ENCODE measurements at regions not wholly inside any gene's neighbourhood (a gene's known extent, or its start where the extent isn't known, plus 50 kb on each side); places are given as distances from the start of the nearest gene placed in this dataset.
"Not testable (repeated sequence)": the region's sequence is repeated elsewhere in the genome, so short reads cannot be mapped to it uniquely, and the experiment has no call there.

DNA sequence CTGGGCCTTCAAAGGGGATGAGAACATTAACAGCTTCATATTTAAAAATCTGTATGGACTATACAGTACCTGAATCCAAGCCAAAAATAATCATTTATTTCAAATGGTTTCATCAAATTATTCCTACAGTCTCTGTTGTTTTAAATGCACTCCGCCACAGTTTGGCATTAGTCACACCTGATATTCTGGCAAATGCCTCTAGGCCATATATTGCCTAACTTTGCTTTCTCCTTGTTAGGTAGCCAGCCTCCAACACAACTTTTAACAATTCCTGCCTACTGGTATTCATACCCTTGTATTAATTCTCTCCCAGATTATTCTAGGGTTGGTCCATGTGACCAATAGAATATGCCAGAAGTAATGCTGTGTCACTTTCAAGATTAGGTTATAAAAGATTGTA is 146.6 kb upstream of the FANCL start:
- Histone ChIP-seq H3K9me3 (no peaks in the 10 kb centered on the region), H3K4me3 (no peak overlapping the region), H3K27me3 (ENCODE audit: low read depth) (no peaks in the 10 kb centered on the region), H3K4me1 (no peaks in the 10 kb centered on the region), H3K36me3 (no peaks in the 10 kb centered on the region), H3K27ac (no peak overlapping the region)
- ATAC-seq: no peak
- no peak for DNase-seq
- intact Hi-C loops (cut with DNase I): no loop called here
- TF ChIP-seq, protein P1, sequence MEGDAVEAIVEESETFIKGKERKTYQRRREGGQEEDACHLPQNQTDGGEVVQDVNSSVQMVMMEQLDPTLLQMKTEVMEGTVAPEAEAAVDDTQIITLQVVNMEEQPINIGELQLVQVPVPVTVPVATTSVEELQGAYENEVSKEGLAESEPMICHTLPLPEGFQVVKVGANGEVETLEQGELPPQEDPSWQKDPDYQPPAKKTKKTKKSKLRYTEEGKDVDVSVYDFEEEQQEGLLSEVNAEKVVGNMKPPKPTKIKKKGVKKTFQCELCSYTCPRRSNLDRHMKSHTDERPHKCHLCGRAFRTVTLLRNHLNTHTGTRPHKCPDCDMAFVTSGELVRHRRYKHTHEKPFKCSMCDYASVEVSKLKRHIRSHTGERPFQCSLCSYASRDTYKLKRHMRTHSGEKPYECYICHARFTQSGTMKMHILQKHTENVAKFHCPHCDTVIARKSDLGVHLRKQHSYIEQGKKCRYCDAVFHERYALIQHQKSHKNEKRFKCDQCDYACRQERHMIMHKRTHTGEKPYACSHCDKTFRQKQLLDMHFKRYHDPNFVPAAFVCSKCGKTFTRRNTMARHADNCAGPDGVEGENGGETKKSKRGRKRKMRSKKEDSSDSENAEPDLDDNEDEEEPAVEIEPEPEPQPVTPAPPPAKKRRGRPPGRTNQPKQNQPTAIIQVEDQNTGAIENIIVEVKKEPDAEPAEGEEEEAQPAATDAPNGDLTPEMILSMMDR (IDR thresholded peaks at IDR 0.05): no peak

DNA sequence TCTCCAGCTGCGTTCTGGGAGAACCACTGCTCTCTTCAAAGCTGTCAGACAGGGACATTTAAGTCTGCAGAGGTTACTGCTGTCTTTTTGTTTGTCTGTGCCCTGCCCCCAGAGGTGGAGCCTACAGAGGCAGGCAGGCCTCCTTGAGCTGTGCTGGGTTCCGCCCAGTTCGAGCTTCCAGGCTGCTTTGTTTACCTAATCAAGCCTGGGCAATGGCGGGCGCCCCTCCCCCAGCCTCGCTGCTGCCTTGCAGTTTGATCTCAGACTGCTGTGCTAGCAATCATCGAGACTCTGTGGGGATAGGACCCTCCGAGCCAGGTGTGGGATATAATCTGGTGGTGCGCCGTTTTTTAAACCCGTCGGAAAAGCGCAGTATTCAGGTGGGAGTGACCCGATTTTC is 145.8 kb upstream of the FANCL start:
- H3K36me3 ChIP-seq; H3K27me3 ChIP-seq (ENCODE audit: low read depth); ATAC-seq; intact Hi-C loops (cut with DNase I); H3K9me3 ChIP-seq; H3K4me3 ChIP-seq; H3K27ac ChIP-seq; DNase-seq; H3K4me1 ChIP-seq: not testable (repeated sequence)

DNA sequence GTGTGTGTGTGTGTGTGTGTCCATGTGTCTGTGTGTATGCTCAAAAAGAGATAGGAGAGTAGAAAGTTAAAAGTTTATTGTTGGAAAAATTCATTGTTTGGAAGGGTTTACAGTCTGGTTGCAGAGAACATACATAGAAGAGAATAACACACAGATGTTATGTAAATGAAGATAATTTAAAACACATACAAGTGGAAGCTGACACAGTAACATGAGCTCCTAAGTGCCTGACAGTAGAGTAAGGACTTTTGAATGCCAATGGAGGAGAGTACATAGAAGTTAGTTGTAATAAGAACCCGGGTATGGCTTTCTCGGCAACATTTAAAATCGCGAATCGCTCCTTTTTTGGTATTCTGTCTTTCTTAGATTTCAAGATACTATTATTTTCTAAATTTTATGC is 137.0 kb upstream of the FANCL start:
- no peaks in the 10 kb centered on the region for H3K27me3 ChIP-seq (ENCODE audit: low read depth)
- intact Hi-C loops (cut with DNase I): no loop called here
- H3K4me3 ChIP-seq: no peak overlapping the region
- DNase-seq (no peak), ATAC-seq (no peak)
- no peaks in the 10 kb centered on the region for H3K4me1 ChIP-seq
- no peaks in the 10 kb centered on the region for H3K9me3 ChIP-seq
- H3K27ac ChIP-seq: no peak overlapping the region
- TF ChIP-seq, protein P1 (IDR thresholded peaks at IDR 0.05): no peak
- H3K36me3 ChIP-seq: no peaks in the 10 kb centered on the region

DNA sequence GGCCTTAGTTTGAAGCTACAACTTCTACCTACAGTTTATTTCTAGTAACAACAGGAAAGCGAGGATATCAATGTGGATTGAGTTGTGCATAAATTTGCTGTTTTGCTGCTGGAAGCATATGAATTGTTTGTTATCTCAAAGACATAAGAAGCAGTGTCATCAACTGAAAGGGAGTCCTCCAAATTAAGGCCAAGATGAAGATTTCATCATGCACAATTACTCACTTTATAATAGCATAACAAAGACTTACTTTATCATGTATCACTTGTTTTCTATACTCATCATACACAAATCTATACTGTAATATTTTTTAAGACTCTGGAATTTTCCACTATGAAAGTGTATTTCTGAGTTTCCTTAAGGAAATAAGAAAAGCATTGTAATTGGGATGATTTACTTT is 136.1 kb upstream of the FANCL start:
- no peak overlapping the region for H3K4me3 ChIP-seq
- DNase-seq (no peak), ATAC-seq (no peak)
- intact Hi-C loops (cut with DNase I): no loop called here
- no peaks in the 10 kb centered on the region for H3K4me1 ChIP-seq
- TF ChIP-seq, protein P1 (IDR thresholded peaks at IDR 0.05): no peak
- H3K27ac ChIP-seq: no peak overlapping the region
- H3K9me3 ChIP-seq: no peaks in the 10 kb centered on the region
- no peaks in the 10 kb centered on the region for H3K27me3 ChIP-seq (ENCODE audit: low read depth)
- no peaks in the 10 kb centered on the region for H3K36me3 ChIP-seq

DNA sequence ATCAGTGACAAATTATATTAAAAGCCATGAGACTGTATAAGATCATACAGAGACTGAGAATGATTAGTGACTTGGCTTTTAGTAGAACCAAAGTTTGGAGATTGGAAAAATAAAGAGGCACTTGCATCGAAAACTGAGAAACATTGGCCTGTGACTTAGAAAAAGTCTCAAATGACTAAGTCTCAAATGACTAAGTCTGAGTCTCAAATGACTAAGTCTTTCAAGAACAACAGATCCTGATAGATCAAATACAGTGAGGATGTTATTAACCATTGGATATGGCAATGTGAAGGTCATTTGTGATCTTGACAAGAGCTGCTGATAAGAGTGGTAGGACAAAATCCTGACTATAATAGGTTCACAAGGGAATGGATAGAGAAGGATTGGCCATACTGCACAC is 135.5 kb upstream of the FANCL start:
- DNase-seq (no peak), ATAC-seq (no peak)
- no peaks in the 10 kb centered on the region for H3K4me1 ChIP-seq
- no peak overlapping the region for H3K4me3 ChIP-seq
- intact Hi-C loops (cut with DNase I): no loop called here
- TF ChIP-seq, protein P1 (IDR thresholded peaks at IDR 0.05): no peak
- no peaks in the 10 kb centered on the region for H3K36me3 ChIP-seq
- no peak overlapping the region for H3K27ac ChIP-seq
- H3K27me3 ChIP-seq (ENCODE audit: low read depth): no peaks in the 10 kb centered on the region
- no peaks in the 10 kb centered on the region for H3K9me3 ChIP-seq

DNA sequence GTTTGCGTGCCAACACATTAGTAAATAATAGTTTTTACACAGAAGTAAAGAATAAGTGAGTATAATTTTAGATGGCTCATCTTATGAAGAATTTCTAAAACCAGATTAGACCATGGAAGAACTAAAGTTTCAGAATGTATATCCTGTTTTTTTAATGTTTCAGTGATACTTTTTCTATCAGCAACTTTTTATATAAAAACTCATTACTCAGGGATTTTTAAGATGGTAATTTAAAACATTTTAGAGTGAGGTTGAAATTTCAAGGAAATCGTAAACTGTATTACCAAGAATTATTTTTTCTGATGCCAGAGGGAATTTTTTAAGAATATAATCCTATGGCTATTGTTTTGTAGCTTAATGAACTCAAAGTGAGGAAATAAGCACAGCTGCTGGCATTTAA is 128.5 kb upstream of the FANCL start:
- TF ChIP-seq, protein P1 (IDR thresholded peaks at IDR 0.05): no peak
- H3K27me3 ChIP-seq (ENCODE audit: low read depth): no peaks in the 10 kb centered on the region
- H3K4me1 ChIP-seq: no peaks in the 10 kb centered on the region
- H3K27ac ChIP-seq: no peak overlapping the region
- ATAC-seq (no peak), DNase-seq (no peak)
- H3K9me3 ChIP-seq: no peaks in the 10 kb centered on the region
- H3K4me3 ChIP-seq: no peak overlapping the region
- intact Hi-C loops (cut with DNase I): no loop called here
- no peaks in the 10 kb centered on the region for H3K36me3 ChIP-seq
